NOMO-1 treated with dmso at 0.1 percent for 144 hours (cell line): ENCODE measurements at regions not wholly inside any gene's neighbourhood (a gene's known extent, or its start where the extent isn't known, plus 50 kb on each side); places are given as distances from the start of the nearest gene placed in this dataset.

Source experiments
- DNase-seq: peaks from one replicate; lab custom pipeline; 2025; ENCODE audit not compliant: unreplicated experiment; lab: John Stamatoyannopoulos, UW

DNA sequence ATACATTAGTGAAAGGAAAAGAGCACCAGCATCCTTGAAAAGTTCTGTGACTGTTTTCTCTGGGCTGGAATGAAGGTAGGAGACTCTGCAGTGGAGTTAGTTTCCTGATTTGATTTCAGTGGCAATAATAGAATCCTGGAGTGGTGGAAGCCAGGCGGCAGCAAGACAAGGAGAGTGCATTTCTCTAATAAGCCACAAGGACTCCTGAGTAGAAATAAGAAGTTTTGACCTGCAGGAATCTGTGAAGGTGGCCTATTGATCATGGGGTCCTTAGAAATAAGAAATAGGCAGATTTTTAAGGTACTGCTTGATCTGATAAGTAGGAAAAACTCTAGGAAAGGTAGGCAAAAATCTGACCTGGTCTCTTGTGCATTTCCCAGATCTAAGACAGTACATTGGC lies 68.4 kb upstream of the ELOVL5 start:
- DNase-seq = no peak

DNA sequence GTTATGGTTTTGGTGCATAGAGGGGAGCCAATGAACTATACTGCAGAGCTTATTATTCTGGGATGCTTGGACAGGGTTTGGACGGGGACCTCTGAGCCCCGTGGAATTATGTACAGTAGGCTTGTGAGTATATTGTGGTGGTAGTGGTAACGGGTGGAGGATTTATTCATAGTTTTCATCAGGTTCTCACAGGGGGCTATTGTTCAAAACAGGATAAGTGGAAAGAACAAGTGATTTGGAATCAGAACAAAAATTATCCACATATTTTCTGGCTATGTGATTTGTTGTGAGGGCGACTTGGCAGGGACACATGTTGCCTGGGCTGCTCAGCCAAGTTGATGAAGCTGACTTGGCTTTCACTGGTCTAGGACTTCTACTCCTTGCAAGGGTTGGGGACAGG lies 64.6 kb upstream of the ELOVL5 start:
- DNase-seq = no peak

DNA sequence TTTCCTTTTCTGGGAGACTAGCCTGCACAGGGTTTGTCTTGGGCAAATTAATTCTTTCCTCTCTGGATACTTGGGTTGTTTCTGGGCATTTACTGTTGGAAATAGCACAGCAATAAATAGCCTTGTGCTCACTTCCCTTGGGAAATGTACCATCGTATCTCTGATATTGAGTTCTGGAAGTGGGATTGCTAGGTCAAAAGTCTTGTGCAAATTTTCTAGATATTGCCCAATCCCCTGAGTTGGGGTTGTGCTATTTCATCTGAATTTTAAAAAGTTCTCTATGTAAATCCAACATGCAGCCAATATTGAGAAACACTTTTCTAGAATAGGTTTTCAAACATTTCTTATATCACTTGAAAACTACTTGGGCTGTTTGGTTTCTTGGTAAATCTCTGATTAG lies 64.0 kb upstream of the ELOVL5 start:
- DNase-seq = no peak

DNA sequence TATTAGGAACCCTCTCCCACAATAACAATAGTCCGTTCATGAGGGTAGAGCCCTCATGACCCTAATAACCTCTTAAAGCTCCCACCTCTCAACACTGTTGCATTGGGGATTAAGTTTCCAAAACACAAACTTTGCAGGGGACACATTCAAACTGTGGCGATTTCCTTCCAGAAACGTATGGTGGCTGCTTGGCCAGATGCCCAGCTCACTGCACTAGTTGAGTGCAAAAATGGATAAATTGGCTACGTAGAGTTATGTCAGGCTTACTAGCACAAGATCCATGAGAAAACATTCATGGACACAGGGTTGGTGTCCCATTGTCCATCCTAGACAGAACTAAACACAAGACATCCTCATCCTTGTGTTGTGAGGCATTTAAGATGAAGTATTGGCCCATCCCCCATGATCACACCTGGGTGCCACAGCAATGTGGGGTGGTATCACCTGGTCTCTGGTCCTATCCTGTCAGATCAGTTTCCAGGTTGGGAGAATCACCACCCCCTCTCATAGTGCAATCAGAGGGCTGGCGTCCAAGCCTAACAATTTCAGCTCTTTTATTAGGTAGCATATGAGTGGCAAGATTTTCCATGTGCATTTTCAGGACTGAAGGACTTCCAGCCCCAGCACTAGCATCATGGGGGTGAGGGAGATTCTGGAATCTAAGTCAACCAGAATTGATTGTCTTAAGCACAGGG lies 63.4 kb upstream of the ELOVL5 start:
- no peak for DNase-seq

DNA sequence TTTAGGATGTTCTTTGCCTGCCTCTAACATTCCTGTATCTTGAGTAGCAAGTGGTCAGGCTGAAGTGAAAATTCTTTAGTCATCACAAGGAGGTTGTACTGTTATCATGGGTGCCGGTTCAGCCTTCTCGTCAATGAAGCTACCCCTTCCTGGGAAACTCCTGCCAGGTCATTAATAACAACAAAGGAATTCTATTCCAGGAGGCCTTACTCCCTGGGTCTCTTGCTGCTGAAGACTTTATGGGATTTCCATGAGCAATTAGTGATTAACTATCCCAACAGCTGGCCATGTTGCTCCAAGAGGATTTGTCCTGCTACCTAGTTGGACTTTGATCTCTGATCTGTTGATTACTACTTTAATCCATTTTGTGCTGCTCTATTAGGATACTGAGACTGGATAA lies 62.7 kb upstream of the ELOVL5 start:
- DNase-seq = no peak

DNA sequence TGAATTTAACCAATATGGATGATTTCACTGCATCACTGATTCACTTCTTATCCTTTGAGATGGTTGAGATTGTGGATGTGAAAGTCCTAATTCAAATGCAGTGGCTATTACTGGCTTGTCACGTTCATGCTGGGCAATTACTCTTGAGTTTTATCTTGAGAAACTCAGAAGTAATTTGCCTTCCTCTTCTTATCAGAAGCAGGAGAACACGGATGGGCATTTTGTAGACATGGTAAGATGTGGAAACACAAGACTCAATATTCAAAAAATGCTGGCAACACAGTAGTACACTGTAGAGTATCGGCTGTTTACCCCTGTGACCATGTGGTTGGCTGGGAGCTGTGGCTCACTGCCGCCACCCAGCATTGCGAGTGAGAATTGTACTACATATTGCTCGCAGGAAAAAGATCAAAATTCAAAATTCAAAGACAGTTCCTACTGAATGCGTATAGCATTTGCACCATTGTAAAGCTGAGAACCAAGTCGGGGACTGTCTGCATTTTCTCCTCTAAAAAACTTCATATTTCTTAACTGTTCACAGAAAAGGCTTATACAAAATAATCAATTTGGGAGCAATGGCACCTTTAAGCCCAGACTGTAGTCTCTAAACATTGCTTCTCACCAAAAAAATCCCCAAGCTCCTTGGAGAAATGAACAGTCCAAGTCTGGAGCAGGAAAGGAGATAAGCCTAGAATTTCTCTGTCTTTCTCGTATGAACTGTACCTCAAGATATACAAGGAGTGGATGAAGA lies 61.9 kb upstream of the ELOVL5 start:
- peak; percentile 20 for DNase-seq

DNA sequence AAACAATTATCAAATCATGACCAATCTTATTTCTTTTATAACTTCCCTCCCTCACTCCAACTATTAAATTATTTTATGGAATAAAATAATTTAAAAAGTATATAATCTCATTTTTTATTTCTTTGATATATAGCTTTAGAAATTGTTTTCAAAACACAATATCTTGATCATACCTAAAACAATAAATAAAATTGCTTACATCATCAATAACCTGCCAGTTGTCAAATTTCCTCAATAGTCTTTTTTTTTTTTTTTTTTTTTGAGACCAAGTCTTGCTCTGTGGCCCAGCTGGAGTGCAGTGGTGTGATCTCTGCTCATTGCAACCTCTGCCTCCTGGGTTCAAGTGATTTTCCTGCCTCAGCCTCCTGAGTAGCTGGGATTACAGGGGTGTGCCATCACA lies 60.1 kb upstream of the ELOVL5 start:
- no peak for DNase-seq

DNA sequence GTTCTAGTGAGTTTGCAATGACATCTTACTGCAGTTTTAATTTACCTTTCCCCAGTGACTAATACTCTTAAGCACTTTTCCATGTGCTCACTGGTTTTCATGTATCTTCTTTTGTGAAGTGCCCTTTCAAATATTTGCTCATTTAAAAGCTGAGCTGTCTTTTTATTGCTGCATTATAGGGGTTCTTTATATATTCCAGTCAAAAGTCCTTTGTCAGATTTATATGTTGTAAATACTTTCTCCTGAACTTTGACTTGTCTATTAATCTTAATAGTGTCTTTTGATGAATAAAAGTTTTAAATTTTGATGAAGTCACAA lies 50.2 kb upstream of the ELOVL5 start:
- DNase-seq = no peak

DNA sequence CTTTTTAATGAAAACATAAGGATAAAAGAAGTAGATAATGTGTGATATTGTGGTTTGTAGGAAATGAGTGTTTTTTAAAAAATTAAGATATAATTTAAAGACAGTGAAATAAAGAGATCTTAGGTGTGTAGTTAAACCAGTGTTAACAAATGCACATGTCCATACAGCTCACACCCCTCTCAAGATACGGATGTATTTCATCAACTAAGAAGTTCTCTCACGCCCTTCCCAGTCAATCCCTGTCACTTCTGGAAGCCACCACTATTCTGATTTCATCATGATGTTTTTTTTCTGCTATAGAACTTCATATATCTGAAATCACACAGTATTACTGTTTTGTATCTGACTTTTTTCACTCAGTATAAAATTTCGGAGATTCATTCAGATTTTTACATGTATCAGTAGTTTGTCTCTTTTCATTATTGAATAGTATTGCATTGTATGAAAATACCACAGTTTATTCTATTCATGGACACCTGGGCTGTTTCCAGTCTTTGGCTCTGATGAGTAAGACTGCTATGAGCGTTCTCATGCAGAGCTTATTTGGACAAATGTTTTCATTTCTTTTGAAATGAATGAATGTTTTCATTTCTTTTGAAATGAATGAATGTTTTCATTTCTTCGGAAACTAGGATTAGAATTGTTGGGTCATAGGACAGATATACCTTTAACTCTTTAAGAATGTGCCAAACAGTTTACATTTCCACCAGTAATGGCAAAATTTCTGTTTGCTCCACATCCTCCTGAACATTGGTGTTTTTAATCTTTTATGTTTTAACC lies 49.7 kb upstream of the ELOVL5 start:
- DNase-seq = no peak
